A172 (cell line): ENCODE measurements at regions not wholly inside any gene's neighbourhood (a gene's known extent, or its start where the extent isn't known, plus 50 kb on each side); places are given as distances from the start of the nearest gene placed in this dataset.
A peak's percentile ranks its signal among the peaks of the same experiment; 100 is the strongest.

Source experiments
- DNase-seq: peaks from one replicate; pipeline ENCODE4 v3.0.0-alpha.2; 2015; ENCODE audit warnings: low spot score

DNA sequence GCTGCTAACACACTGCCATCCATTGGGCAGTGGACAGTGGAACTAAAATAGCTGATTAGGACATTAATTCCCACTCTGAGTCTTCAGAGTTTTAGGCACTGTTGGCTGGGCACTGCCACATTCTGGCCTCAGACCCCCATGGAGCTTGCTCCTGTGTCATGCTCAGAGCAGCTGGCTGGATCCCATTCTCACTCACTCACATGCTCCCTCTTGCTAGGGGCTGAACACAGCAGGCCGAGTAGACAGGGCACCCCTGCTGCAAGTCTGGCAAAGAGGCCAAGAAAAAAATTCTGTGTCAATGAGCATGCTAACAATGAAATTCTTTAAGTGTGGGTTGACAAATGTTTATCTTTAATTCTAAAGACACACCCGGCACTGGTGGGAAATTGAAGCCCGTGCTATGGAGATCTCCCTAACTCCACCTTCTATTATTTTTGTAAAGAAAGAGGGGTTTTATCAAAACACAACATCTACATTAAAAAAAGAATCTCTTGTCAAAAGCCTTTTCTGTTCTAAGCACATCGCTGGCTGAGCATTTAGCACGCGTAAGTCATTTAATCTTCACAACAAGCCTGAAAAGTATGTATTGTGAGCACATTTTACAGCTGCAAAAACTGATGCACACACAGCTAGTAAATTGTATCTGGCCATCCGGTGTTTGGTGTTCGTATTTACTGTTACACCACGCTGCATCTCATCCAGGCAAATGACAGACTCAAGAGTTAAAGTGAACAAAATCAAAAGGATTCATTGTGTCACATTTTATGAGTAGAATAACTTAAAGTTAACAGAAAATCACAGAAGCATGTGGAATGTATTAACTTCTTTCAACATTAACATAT is 362.1 kb downstream of the PLOD2 start:
- DNase-seq: no peak

DNA sequence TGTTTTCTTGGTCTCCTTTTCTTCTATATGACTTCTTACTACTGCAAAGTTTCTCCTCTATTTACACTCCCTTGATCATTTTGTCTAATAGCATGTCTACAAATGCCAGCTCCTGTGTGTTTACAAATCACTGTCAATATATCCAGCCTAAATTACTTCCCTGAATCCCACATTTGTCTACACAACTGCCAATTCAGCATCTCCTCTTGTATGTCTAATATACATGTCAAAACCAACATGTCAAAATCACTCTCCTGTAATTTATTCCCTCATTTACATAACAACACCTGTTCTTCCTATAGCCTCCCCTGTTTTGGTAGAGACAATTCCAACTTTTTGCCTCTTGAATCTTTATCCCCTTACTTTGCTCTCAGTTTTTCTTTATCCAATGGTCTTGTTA is 359.3 kb downstream of the PLOD2 start:
- no peak for DNase-seq

DNA sequence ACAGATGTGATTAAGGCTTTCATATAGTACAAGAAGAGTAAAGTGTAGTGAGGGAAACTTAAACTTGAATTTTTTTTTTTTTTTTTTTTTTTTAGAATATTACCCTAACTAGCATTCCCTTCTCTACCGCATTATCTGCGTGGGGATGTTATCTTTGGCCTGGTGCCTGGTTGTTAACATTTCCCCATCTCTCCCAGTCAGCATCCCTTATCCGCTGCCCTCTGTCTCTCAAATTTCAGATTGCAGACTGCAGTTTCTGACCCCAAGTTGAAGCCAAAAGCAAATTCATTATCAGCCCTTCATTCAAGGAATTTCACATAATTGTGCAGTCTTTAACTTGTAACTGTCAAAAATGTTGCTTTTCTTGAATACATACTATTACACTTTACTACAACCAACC is 353.0 kb downstream of the PLOD2 start:
- peak; percentile 20 for DNase-seq

DNA sequence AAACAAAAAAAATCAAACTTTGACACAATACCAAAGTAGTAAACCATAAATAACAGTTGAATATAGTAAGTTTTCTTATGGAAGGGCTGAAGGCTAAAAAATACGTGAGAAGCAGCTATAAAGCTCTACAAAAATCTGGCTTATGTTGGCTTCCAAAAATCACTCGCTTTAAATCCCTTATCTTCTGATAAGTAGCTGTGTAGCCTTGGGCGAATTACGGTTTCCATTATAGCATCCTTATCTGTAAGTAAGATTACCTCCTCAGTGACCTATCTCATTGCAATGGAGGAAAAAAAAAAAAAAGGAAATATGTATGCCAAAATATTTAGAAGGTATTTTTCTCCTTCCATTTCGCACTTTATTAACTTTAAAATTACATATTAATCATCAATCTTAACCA is 348.6 kb downstream of the PLOD2 start:
- DNase-seq: no peak

DNA sequence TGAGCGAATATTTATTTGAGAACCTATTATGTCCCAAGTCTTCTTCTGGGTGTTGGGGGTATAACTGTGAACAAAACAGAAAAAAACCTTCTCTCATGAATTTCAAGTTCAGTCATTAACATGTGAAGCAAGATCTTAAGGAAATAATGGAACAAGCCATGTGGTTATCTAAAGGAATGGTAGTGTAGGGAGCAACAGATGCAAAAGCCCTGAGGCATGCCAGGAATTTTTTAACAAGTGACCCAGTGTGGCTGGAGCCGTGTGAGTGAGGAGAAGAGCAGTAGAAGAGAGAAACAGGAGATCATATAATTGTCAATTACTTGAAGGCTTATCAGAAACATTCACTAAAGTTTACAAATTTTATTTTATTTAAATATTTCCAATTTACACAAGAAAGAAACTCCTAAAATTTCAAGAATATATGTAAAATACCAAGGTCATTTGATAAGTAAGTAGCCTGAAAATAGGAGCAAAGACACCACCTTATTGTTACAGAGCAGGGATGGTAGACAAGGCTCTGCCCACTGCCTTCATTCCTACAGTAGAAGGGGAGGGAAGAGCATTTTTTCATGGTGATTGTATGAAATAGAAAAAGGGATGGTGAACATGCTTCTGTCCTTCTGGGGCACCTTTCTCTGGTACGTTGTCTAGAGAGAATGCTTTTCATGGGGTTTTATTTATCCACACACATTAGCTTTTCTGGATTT is 345.1 kb downstream of the PLOD2 start:
- DNase-seq: no peak

DNA sequence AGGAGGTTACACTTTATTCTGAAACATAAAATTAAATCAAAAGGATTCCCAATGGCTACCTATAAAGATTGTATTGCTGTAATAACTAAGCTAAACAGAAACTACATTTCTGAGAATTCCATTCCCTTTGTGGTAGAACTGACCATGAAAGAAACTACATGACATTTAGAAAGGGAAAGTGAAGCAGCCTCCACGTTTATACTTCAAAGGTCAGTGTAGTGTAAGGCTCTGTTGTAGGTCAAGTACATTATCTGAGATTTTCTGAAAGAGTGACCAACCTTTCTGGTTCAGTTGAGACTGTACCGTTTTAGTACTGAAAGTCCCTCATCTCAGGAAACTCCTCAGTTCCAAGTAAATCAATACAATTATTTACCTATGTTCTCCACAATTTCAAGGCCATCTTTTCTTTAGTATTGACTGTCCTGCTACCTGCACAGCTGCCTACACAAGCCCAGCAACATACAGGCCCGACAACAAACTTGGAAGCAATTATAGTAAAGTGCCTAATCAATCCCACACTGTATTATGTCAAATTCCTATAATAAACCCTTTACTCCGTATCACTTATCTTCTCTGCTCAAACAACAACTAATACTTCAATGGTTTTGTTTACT is 343.0 kb downstream of the PLOD2 start:
- DNase-seq: no peak

DNA sequence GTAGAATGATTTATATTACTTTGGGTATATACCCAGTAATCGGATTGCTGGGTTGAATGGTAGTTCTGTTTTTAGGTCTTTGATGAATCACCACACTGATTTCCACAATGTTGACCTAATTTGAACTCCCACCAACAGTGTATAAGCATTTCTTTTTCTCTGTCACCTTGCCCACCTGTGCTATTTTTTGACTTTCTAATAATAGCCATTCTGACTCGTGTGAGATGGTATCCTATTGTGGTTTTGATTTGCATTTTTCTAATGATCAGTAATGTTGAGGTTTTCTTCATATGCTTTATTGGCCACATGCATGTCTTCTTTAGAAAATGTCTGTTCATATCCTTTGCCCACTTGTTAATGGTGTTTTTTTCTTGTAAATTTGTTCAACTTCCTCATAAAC is 340.8 kb downstream of the PLOD2 start:
- DNase-seq: no peak

DNA sequence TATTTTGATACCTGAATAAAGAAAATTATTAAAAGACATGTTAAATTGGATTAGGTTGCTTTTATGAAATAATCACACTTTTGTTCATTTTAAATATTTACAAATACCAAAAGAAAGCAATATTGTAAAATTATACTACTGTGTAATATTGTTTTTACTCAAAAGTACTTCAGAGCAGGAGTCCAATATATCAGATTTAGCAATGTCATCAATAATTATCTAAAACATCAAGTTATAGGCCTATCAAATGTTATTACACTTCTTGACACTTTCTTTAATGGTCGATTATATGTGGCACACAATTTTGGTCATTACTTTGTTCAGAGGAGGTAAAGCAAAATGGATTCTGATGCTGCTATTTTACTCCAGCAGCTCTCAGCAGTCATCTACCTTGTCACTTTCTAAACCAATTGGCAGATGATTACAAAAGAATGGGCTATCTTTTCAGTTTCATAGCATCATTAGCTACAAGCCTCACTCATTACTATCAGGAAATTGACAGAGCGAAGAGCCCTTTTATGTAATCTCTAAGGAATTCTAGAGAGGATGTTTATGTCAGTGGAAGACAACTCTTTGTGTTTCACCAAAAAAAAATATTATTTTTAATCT is 318.6 kb downstream of the PLOD2 start:
- DNase-seq: no peak

DNA sequence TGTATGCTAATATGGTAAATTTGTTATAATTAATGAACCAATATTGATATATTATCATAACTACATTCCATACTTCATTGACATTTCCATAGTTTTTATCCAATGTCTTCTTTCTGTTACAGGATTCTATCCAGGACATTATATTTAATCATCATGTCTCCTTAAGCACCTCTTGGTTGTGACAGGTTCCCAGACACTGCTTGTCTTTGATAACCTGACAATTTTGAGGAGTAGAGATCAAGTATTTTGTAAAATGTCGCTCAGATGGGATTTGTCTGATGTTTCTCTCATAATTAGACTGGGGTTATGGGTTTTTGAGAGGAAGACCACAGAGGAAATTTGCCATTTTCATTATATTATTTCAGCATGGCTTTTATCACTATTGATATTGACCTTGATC is 317.4 kb downstream of the PLOD2 start:
- no peak for DNase-seq

DNA sequence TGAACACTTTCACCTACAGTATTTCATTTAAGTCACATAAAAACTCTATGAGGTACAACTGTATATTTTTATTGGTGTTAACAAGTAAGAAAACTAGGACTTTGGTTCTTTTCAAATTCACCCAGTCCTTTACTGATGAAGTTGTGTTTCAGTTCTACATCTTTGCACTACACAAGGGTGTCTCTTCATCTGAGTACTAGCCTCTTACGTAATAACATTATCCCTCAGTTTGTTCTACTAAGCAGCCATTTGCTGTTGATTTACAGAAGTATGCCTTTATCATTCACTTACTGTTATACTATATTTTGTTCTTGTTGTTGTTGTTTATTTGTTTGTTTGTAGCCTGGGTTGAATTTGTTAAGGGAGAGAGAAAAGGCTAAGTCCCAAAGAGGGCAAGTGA is 311.9 kb downstream of the PLOD2 start:
- no peak for DNase-seq

DNA sequence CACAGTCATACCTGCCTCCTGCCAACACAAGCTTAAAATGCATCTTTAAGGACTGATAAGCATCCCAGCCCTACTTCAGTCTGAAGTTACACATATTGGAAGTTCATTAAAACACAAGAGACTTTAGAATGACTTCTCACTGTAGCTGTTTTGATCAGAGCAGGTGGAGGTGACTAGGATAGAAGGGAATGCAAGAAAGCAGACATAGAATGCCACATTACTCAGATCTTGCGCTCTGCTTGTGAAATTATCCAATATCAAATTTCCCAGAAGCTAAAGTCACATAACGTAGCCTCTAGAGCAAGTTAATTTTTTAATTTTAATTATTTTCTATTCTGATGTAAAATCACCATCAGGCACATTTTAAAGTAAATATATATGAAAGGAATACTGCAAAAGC is 306.5 kb downstream of the PLOD2 start:
- no peak for DNase-seq

DNA sequence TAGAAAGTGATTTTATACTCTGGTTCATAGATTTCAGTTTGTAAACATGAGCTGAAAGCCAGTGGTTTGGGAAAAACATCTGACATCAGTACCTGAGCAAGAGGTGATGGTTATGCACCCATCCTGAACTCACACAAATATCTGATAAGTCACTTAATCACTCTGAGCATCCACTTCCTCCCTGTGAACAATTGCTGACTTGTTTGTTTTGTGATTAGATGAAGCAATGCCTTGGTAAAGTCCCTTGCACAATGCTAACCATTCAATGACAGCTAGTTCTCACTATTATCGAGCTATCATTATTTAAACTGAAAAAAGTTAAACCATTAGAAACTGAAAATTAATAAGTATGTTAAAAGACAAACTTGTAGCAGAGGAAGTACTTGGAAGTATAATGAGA is 303.0 kb downstream of the PLOD2 start:
- DNase-seq: peak; percentile 3

DNA sequence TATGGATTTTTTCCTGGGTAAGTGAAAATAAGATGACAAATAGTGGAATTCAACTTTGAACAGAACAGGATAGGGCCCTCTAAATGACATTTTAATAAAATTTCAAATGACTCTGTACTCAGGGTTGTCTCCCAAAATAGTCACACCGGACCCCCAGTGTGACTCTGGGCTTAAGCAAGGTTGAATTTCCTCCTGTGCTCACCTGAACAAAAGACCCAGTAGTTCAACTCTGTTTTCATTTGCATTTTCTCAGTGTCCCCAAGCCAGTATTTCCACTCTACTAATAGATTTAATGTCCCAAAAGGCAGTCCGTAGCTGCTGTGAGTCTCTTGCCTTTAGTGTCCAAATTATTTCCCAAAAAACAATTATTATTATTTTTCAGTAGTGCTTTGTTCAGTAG is 296.6 kb downstream of the PLOD2 start:
- no peak for DNase-seq

DNA sequence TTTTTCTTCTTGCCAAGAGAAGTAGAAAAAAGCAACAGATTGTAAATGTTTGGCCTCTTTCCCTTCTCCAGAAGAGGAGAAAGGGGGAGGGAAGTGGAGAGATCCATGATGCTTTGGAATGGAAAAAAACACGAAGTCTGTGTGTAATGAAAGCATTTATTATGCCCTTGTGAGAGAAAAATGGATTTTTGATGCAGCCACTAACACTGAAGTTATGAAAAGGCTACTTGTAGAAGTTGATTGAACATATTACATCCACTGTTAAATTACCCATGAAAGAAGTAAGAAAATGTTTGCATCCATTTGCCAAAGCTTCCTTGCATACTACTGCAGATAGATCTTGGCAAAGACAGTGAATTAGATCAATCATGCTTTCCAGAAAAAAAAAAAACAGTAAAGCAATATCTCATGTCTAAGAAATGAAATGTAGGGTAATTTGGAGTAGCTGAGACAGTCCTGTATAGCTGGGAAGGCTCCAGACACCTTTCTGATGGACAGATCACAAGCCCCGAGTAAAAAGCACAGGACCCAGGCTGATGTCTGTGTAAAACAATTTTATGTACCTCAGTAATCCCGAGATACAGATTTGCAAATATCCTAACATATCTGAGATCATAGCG is 295.5 kb downstream of the PLOD2 start:
- no peak for DNase-seq

DNA sequence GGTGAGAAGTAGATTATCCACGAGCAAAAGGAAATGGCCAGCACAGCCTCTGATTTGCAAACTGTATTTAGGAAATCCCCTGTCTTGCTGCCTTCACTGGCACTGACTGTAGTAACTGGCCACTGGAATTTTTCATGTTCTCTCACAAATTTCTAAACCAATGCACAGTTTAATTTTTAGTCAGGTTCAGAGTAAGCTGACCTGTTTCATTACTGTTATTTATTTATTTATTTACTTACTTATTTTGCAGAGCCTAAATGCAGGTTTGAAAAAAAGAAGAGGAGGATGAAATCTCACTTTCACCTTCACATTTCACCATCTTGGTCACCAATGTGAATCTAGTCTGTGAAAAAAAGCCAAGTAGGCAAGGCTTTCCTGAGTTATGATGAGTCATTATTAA is 291.0 kb downstream of the PLOD2 start:
- peak; percentile 10 for DNase-seq

DNA sequence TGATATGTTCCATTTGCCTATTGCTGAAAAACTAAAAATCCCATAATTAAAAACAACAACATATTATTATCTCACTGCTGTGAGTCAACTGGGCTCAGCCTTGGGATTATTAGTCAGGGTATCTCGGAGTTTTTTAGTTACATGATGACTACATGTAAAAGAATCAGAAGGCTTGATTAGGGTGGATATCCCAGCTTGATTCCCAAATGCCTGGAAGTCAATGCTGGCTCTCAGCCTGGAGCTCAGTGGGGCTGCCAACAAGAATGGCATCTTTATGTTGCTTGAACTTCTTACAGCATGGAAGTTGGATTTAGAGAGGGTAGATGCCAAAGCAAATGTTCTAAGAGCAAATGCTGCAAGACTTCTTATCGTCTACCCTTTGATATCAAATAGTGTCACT is 278.5 kb downstream of the PLOD2 start:
- no peak for DNase-seq

DNA sequence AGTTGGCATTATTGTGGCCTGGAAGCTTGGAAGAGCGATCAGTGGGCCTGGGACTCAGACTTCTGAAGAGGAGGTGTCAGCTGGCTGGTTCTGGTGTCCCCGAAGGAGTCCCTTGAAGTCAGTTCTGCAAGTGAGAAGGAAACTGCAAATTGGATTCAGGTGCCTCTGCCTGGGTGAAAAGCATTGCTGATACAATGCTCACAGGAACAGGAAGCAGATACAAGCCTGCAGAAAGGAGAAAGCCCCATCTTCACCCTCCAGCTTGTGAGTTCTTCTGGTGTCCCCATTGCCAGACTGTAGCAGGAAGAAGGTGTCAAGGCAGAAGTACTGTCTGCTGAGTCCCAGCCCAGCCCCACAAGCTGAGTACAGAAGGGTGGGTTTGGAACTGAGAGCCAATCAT is 271.3 kb downstream of the PLOD2 start:
- no peak for DNase-seq

DNA sequence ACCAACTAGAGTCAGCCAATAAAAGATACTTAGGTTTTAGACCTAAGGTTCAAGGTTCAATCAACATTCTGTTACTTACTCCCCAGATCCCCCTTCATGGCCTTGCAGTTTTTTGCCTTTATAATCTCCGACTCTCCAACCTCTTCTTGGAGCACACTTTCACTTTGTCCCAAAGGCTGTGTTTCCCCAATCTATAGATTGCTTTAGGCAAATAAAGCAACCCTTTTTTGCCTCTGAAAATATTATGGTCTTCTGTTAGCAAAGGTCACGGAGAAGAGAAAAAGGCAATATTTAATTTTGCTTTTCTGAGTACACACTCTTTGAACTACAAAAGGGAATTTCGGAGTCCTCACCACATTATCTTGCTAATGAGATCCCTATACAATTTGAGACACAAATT is 268.1 kb downstream of the PLOD2 start:
- no peak for DNase-seq

DNA sequence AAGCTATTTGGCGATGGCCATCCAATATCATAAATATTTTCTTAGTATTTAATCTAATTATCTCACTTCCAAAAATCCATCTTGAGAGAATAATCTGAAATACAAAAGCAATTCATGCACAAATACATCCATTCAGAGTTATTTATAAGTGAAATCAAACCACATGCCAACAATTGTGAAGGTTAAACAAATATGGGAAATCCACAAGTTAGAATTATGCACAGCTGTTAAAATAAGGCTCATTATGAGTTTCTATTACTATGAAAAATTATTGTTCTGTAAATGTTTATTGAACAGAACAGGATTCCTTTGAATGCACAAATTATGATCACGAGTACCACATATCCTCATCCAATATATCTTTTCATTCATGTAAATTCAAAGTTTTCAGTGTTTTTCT is 267.7 kb downstream of the PLOD2 start:
- DNase-seq: no peak

DNA sequence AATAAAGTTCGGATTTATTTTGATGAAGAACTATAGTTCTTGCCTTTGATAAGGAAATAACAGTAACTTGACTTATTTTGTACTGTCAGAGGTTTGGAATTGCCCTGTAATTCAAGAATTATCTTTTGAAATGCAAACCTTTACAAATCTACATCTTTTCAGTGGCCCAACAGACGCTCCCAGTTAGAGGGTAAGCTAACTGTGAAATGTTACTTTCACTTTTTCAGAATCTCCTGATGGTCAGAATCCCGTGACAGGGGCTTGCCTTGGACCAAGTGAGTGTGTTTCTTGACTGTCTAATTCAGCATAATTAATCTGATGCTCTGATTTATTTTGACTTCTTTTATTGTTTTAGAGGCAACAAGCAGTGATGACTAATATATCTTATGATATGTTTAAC is 262.5 kb downstream of the PLOD2 start:
- DNase-seq: peak; percentile 43

DNA sequence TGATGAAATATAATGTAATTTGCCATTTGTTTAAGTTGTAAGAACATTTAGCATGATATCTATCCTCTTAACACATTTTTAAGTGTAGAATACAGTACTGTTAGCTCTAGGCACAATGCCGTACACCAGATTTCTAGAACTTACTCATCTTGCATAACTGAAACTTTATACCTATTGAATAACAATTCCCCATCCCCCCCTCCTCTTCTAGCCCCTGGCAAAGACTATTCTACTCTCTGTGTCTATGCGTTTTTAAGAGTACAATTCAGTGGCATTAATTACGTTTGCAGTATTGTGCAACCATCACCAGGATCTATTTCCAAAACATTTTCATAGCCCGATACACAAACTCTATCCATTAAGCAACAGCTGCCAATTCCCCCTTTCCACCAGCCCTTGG is 261.7 kb downstream of the PLOD2 start:
- no peak for DNase-seq
